ENCODE measurements at regions not wholly inside any gene's neighbourhood (a gene's known extent, or its start where the extent isn't known, plus 50 kb on each side); places are given as distances from the start of the nearest gene placed in this dataset.
A peak's percentile ranks its signal among the peaks of the same experiment; 100 is the strongest.

DNA sequence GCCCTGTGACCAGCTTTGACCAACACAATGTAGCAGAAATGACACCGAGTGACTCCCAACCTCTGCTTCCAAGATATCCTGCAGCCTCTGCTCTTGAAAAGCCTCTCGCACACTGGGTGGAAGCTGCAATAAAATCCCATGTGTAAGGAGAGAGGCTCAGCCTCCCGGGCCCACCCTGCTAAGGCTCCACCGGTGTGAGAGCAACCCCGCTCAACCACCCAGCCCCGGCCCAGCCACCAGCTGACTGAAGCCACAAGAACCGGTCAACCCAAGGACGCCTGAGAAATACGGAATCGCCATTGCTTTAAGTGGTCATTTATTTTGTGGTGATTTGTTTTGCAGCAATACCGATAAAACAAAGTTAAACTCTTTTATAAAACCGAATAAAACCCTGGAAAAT, 452.8 kb upstream of the SMIM21 start:
- in situ Hi-C loops (cut with HindIII; ENCODE audit: low sequenced_read_pairs), result no loop called here
- no peak overlapping the region for H3K4me3 ChIP-seq (ENCODE audit: low read depth, low read length)
- no peak for DNase-seq (ENCODE audit: low read depth, low spot score)
- TF ChIP-seq, protein P1, sequence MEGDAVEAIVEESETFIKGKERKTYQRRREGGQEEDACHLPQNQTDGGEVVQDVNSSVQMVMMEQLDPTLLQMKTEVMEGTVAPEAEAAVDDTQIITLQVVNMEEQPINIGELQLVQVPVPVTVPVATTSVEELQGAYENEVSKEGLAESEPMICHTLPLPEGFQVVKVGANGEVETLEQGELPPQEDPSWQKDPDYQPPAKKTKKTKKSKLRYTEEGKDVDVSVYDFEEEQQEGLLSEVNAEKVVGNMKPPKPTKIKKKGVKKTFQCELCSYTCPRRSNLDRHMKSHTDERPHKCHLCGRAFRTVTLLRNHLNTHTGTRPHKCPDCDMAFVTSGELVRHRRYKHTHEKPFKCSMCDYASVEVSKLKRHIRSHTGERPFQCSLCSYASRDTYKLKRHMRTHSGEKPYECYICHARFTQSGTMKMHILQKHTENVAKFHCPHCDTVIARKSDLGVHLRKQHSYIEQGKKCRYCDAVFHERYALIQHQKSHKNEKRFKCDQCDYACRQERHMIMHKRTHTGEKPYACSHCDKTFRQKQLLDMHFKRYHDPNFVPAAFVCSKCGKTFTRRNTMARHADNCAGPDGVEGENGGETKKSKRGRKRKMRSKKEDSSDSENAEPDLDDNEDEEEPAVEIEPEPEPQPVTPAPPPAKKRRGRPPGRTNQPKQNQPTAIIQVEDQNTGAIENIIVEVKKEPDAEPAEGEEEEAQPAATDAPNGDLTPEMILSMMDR (IDR thresholded peaks at IDR 0.05; ENCODE audit: low read depth, low read length), result no peak

DNA sequence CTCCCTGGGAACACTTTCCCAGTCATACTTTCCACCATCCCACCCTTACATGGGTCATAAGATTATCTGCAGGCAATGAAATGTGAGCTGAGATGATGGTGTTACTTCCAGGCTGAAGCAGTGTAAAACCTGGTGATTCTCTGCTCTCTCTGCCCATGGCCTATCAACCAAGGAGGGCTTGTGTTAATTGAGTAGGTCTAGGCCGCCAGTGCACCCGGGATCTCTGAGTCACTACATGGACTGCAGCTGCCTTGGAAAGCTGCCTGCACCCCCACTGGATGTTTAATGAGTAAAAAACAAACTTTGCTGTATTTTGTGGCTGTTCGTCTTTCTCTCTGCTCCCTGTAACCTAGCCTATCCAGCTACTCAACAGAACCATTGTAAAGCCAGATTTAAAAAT, 451.7 kb upstream of the SMIM21 start:
- in situ Hi-C loops (cut with HindIII; ENCODE audit: low sequenced_read_pairs), result no loop called here
- DNase-seq (ENCODE audit: low read depth, low spot score), result peak; percentile 40
- no peak overlapping the region for H3K4me3 ChIP-seq (ENCODE audit: low read depth, low read length)
- TF ChIP-seq, protein P1 (IDR thresholded peaks at IDR 0.05; ENCODE audit: low read depth, low read length), result no peak

DNA sequence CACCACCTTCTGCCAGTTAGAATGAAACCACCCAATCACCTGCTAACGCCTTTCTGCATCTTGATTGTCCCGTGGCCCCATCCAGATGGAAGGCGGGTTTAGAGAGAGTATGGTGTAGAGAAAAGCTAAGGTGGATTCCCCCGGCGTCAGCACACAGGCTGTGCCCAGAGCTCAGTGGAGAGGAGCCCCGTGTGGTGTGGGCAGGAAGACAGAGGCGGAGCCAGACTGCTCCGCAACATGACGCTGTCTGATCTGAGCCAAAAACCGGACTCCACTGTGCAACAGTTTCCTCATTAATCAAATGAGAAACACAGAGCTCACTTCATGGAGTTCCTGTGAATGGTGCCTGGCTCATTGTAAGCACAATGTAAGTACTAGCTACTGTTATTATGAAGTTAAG, 448.1 kb upstream of the SMIM21 start:
- no peak overlapping the region for H3K4me3 ChIP-seq (ENCODE audit: low read depth, low read length)
- TF ChIP-seq, protein P1 (IDR thresholded peaks at IDR 0.05; ENCODE audit: low read depth, low read length), result no peak
- in situ Hi-C loops (cut with HindIII; ENCODE audit: low sequenced_read_pairs), result no loop called here
- DNase-seq (ENCODE audit: low read depth, low spot score), result no peak

DNA sequence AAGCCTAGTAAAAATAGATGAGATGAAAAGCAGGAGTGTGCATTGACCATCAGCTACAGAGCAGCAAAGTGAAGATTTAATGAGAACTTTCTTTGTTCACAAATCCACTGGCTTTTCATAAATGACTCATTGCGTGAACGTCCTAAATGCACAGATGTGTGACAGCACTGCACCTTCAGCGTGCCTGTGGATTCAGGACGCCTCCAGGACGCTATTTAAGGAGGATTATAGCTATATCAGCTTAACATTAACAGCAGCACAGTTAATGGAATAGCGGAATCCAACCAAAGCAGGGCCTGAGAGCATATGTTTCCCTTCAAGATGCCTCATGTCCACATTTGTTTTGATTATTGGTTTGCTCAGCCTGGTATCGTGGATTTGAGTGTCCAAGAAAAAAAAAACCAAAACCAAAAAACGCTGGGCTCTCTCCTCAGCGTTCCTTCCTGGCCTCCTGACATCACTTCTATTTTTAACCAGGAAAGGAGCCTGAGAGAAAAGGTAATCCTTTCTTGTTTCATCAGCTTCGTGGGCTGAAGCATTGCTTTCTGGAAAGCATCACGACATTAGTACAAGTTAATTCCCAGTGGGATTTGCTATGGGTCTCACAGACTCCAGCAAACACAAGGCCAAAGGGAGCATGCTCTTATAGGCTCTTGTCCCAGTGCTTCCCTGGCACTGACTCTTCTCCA, 447.0 kb upstream of the SMIM21 start:
- H3K4me3 ChIP-seq (ENCODE audit: low read depth, low read length), result no peak overlapping the region
- in situ Hi-C loops (cut with HindIII; ENCODE audit: low sequenced_read_pairs), result no loop called here
- no peak for DNase-seq (ENCODE audit: low read depth, low spot score)
- TF ChIP-seq, protein P1 (IDR thresholded peaks at IDR 0.05; ENCODE audit: low read depth, low read length), result no peak

DNA sequence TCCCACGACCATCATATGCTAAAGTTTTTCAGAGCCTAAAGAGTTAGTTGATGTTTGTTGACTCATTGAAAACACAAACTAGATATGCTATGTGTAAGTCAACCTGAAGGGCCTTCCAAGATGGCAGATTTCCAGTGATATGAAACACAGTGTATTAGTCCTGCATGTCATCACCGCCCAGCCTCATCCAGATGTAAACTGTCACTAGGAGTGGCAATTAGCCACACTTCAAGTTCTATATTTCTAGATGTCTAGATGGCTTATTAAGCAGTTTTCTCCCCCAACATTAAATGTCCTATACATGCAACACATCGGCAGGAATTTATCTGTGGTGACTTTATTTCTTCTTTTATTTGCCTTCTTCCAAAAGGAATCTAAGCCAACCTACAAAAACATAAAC, 444.1 kb upstream of the SMIM21 start:
- TF ChIP-seq, protein P1 (IDR thresholded peaks at IDR 0.05; ENCODE audit: low read depth, low read length), result no peak
- no peak overlapping the region for H3K4me3 ChIP-seq (ENCODE audit: low read depth, low read length)
- DNase-seq (ENCODE audit: low read depth, low spot score), result no peak
- in situ Hi-C loops (cut with HindIII; ENCODE audit: low sequenced_read_pairs), result no loop called here

DNA sequence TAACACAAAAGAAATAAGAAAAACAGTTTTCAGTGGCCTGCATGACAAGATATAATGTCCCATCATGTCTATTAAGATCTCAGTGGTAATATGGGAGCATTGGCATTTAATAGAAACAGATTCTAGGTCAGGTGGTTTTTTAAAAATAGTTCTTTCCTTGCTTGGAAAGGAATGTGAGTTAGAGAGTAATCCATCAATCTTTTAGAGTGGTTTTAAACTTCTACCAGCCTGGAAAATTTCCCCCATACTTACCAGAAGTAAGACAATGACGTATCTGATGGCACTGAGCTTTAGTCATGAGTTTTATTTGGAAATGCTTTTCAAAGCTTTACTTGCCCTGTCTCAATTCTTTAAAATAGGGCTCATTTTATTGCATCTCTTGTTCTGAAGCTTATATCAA, 441.7 kb upstream of the SMIM21 start:
- in situ Hi-C loops (cut with HindIII; ENCODE audit: low sequenced_read_pairs), result no loop called here
- DNase-seq (ENCODE audit: low read depth, low spot score), result no peak
- no peak overlapping the region for H3K4me3 ChIP-seq (ENCODE audit: low read depth, low read length)
- TF ChIP-seq, protein P1 (IDR thresholded peaks at IDR 0.05; ENCODE audit: low read depth, low read length), result no peak
